Suppressor macrophage (primary cell): ENCODE measurements at regions not wholly inside any gene's neighbourhood (a gene's known extent, or its start where the extent isn't known, plus 50 kb on each side); places are given as distances from the start of the nearest gene placed in this dataset.

Experiments used
- DNase-seq, 4 experiments: peaks; one replicate each; pipeline ENCODE4 v3.0.0-alpha.2; 2020 to 2022

DNA sequence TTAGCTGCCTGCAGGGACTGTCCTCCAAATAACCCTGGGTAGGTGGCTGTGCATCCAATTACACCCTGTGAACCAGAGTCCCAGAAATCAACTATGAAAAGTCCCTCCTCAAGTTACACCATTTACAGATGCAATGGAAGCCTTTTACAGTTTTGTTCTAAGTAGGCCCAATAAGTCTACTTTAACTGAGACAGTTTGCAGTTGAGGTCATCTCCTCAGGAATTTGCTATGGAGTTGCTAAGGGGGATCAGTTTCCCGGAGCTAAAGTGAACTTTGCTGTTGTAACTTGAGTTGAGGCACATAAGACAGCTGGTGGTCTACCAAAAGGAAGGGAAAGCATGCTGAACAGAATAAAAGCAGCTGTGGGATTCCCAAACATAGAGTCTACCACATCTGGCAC lies 121.6 kb upstream of the STK26 start:
- DNase-seq = no peak

DNA sequence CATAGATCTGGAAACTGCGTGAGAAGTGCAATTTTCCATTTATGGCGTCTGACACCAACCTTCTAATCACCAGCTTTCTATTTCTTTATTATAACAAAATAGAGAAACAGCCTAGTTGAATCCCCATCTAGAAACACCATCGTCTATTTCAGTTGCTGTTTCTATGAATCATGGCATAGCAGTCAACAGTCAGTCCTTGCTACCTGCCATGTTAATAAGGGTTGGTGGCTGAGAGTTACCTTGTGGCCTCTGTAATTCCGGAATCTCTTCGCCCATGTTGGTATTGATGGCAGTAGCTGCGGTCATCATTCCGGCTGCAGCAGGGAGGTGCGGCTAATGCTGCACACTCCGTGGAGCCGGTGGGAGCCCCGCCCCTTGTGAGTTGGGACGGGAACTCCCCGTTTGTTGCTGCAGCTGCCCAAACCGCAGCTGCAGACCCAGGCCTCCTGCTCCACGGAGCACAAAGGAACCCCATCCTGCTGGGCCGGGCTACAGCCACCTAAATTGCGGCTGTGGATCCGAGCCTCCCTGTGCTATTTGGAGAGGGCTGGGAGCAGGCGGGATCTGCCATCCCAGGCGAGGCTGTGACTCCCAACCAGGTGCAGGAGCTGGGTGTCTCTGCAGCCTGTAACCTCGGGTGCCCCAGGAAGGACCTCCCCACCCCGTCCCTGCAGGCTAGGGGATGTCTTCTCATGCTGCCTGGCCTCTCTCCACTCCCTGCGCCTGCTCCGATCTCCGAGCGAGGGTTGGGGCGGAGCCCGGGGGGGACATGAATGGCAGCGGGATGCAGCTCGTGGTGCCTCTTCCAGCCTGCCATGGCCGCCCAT lies 115.4 kb upstream of the STK26 start:
- no peak for DNase-seq

DNA sequence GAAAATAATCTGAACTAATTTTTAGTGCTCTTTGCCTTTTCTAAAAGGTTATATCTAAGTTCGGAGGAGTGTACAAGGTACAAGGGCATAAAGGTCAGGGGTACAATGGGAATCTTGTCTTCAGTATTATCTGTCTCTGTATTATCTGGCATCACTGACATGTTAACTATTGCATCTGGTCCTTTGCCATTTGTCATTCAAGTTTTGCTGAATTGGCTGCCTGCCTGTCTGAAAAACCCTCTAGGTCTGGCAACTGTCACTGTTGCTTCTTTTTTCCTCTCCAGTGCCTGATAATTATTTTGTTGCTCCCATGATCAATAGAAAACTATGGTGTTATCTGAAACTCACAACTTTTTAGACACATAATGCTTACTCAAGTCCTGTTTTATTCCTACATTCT lies 112.5 kb upstream of the STK26 start:
- no peak for DNase-seq

DNA sequence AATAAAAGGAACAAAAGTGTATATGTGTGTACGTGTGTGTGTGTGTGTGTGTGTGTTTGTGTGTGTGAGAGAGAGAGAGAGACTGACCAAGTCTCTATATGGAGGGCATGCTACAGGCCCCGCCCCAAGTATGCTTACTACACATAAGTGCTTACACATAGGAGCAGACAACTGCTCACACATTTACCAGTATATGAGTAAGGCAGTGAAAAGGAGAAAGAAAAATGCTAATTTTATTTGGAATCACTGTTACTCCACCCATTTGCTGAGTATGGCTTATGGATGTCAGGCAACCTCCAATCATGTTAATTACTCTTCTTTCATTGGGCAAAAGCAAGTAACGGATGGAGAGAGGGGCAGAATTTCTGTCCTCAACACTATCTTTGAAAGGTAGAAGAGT lies 107.6 kb upstream of the STK26 start:
- no peak for DNase-seq

DNA sequence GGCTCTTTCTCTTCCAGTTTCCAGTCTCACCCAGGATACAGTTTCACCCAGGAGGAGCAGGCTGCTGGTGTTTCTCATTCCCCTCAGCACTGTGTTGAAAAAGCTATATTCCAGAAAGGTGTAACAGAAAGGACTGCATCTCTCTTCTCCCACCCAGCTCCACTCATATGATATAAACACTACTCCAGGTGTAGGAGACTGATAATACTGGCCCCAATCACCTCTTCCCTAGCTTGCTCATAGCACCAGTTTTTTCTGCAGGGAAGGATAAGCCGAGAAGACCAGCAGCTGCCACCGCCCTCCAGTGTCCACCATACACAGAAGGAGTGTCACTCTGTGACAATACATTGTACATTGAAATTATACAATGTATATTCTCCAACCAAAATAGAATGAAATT lies 105.5 kb upstream of the STK26 start:
- no peak for DNase-seq

DNA sequence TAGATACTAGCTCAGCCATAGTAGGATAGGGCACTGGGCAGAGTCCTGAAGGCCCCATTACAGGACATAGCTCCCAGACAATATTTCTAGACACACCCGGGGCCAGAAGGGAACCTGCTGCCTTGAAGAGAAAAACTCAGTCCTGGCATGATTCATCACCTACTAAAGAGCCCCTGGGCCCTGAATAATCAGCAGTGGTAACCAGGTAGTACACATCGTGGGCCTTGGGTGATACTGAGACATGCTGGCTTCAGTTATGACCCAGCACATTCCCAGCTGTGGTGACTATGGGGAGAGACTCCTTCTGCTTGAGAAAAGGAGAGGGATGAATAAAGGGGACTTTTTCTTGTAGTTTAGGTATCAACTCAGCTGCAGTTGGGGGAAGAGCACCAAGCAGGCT lies 104.3 kb upstream of the STK26 start:
- no peak for DNase-seq

DNA sequence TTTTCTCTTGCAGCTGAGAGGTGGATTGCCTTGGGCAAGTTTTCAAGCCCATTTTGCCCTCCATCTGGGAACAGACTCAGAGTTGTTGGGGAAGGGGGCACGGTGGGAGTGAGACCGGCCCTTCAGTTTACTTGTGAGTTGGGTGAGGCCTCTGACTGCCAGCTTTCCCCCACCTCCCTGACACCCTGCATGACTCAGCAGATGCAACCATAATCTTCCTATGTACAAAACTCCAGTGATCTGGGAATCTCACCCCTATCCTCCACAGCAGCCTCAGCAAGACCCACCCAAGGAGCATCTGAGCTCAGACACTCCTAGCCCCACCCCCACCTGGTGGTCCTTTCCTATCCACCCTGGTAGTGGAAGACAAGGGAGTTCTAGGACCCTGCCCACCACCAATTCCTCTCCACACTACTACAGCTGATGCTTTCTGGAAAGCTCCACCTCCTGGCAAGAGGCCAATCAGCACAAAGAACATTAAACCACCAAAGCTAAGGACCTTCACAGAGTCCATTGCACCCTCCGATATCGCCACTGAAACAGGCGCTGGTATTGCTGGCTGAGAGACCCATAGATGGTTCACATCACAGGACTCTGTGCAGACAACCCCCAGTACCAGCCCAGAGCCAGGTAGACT lies 99.4 kb upstream of the STK26 start:
- DNase-seq = no peak

DNA sequence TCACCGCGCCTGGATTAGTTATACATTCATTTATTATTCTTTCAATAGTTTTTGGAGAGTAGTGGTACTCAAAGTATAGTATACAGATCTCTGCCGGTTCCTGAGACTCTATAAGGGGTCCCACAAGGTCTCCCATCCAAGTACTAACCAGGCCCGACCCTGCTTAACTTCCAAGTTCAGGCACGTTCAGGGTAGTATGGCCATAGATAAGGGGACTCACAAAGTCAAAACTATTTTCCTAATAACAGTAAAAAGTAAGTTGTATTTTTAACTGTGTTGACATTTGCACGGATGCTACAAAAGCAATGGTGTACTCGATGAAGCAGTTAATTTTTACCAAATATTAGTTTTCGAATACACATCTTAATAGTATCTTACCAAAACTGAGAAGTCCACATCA lies 84.4 kb upstream of the STK26 start:
- DNase-seq = no peak

DNA sequence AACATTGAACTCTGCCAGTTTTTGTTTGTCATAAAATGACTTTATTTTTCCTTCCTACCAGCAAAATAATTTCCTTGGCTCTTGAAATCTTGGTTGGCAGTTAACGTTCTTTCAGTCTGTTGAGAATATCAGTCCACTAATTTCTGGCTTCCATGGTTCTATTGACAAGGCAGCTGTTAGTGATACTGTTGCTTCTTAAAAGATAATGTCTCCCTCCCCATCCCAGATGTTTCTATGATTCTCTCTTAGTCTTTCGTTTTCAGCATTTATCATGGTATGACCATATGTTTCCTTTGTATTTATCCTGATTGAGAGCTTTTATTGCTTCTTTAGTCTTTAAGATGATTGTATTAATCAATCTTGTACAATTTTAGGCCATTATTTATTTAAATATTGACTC lies 81.1 kb upstream of the STK26 start:
- DNase-seq = no peak

DNA sequence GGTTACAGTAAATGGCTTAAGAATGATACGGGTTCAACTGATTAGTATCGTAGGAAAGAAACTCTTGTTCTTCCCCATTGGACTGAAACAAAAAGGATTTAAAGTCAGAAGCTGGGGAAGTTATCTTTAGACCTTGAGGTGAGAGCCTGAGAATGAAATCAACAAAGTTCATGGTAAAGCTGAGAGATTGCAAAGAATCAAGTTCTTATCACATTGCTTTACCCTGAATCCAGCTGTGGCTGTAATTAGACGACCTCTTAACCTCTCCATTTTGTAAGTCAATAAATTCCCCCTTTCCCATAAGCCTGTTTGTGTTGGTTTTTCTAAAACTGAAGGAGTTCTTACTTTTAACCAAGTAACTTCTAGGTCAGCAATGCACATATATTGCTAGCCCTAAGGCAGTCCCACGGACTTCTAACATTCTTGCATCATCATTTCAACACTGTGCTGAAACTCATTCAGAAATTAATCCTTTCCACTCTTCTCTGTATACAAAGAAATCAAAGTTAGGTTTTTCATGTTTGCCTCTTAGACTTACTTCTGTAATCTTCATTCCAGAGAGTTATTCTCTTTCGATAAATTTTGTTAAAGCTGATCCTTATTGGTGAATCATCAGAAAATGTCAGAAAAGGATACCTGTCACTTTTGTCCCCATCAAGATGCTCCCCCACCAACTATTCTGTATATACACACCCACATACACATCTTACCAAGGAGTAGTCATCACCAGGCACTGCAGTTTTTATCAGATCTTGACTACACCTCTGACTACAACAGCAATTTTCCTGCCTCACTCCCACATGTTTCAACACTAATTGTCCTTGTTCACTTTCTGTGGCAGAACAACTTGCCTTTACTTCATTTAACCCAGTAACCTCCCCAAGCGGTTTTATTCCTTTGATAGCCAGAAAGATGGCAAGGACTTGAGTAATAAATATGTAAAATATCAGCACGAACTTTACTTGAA lies 77.9 kb upstream of the STK26 start:
- no peak for DNase-seq

DNA sequence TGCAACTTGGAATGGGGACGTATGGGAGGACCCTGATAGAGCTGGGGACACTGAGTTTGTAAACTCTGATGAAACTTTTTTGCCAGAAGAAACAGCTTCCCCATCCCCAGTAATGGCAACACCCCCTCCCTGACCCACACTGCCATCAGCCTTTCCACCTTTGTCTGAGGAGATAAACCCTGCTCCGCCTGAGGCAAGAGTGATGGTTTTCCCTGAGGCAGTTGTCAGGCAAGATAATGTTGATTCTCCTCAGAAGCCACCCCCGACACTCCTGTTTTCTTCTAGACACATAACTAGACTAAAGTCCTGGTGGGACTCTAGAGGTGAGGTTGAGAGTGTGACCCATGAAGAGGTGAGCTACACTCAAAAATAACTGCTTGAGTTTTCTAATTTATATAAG lies 71.9 kb upstream of the STK26 start:
- no peak for DNase-seq

DNA sequence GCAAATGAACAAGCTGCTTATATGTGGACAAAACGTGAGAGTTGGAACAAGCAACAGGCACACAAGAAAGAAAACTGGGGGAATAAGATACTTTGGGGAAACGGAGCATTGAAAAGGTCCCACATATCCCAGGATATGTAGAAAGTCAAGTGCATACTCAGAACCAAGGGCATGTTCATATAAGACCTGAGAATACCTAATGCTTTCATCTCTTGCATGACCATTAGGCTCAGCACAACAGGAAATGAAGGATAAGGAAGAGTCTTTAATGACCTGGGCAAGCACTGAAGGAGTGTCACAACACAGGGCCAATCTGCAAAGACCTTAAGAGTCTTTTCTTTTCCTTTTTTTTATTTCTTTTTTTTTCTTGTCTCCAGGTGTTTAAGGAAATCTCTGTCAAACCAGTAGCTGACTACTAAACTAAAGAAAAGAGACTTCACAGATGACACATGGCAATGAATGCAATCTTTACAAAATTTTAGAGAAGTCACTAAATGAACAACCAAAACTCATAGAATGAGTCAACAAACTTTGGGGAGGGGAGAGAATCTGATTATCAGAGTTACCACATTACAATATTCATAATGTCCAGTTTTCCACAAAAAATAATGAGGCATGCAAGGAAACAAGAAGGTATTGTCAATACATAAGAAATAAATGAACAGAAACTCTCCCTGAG lies 67.9 kb upstream of the STK26 start:
- DNase-seq = no peak

DNA sequence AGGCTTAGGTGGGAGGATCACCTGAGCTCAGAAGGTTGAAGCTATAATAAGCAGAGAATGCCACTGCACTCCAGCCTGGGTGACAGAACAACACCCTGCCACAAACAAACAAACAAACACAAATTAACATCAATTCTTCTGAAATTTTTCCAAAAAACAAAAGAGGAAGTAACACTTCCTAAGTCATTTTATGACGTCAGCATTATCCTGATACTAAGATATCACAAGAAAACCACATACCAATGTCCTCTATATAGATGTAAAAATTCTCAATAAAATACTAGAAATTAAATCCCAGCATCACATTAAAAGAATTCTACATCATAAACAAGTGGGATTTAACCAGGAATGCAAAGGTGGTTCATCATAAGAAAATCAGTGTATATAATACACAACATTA lies 64.4 kb upstream of the STK26 start:
- DNase-seq = peak in 2 of 4 experiments; percentile 6 to 10

DNA sequence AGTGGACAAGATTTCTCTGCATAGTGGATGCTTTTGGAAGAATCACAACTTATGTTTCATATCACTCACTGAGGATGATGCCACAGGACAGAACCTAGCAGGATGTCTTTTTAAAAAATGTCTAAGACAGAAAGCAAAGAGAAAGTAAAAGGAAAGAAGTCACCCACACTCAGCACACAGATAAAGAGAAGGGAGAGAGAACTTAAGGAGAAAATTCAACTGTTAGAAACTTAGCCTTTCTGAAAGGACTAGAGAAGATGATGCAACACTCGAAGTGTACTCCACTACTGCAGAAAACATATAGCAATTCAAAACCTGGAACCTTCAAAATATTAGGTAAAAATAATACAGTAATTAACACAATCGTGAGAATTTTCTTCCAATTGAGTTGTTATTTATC lies 52.8 kb upstream of the STK26 start:
- DNase-seq = no peak
